GM19239 (cell line): ENCODE measurements at regions not wholly inside any gene's neighbourhood (a gene's known extent, or its start where the extent isn't known, plus 50 kb on each side); places are given as distances from the start of the nearest gene placed in this dataset.

Source experiments
- DNase-seq: peaks from one replicate; pipeline ENCODE4 v3.0.0; 2011; ENCODE audit warnings: low spot score; ENCODE audit not compliant: insufficient read length
- FAIRE-seq: peaks from 2 replicates; lab custom pipeline; 2011; peaks lifted over from hg19 to GRCh38; lab: Jason Lieb, UNC

DNA sequence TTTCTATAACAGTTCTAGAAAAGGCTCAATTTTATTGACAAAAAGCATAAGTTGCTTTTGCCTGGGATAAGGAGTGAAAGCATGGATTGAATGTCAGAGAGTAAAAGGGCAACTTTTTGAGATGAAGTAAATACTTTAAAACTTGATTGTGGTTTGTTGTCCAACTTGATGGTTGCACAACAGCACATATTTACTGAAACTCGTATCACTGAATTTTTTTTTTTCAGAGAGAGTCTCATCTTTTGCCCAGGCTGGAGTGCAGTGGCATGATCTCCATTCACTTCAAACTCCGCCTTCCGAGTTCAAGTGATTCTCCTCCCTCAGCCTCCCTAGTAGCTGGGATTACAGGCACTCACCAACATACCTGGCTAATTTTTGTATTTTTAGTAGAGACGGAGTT, 856.8 kb downstream of the SH3BGRL start:
- DNase-seq, result no peak
- no peak for FAIRE-seq

DNA sequence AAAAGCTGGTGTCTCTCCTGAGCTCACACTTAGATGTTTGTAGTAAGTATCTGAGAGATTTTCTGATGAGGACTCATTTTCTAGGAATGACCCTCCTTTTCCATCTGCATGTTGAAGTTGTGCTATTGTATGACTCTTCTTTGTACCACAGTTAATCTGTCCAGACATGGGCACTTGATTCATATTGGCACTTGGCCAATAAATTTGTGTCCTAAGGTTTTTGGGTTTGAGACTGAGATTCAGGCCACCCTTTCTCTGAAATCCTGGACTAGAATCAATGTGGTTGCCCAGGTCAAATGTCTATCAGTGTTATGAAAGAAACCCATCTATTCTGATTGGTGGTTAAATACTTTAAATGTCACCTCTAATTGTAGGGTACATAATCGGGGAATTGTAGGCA, 869.0 kb downstream of the SH3BGRL start:
- no peak for FAIRE-seq
- no peak for DNase-seq

DNA sequence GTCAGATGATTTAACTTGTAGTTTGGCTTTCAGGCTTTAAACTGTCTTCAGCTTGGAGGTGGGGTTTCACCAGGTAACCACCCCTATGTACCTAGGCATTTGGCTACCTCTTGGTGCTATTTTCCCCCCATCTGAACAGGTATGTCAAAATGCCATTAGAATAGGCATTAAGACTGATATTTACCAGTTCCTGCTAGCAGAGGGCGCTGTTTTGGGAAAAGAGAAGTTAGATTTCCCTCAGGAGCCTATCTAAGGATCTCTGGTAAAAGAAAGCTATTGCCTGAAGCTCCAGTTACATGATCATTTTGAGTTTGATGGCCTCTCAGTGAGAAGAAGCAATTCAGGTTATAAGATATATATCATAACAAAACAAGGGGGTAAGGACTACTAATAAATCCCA, 879.1 kb downstream of the SH3BGRL start:
- no peak for FAIRE-seq
- DNase-seq, result no peak

DNA sequence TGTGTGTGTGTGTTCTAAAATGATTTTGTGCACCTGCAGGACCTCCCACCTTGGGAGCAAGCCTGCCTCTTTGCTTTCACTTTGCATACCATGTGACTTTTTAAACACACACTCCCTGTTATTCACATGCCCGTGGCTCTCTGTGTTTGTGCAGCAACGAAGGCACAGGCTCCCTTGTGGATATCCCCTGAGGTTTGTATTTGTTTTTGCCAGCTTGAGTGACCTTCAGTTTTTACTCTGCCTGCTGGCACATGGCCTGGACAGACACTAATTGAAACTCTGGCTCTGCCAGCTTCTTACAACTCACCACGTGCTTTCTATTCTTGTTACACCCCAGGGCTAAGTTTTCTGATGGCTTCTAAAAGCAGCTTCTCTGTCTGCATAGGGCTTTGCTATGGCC, 885.8 kb downstream of the SH3BGRL start:
- DNase-seq (no peak), FAIRE-seq (no peak)

DNA sequence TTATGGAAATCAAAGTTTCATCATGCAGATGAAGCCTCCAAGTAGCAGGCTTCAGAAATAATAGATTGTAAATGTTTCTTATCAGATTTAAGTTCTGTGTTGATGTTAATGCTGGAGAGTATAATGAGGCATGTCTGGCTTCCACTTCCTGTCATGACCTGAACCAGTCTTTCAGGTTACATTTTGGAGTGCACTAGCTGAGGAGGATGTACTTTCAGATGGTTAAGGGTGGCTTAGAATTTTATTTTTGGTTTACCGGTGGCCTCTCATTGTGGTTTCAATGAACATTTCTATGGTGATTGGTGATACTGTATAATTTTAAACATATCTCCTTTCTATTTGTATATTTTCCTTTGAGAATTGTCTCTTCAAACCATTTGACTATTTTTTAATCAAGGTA, 890.4 kb downstream of the SH3BGRL start:
- no peak for FAIRE-seq
- no peak for DNase-seq

DNA sequence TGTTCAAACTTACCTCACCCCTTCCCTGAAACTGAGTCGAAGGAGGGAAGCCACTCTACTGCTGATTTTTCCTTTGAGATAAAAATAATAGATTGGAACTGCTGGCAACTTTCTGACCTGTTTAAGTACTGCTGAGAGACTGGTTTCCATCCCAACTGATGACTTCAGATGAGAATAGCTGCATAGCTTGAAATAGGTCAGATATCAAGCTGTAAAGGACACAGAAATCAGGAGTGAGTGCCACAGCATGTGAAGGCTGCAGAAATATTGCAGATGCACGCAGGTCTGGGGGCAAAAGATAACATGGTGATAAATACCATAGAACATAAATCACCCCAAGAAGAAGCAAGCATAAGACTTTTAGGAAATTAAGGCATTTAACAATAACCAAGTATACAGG, 923.2 kb downstream of the SH3BGRL start:
- FAIRE-seq, result no peak

DNA sequence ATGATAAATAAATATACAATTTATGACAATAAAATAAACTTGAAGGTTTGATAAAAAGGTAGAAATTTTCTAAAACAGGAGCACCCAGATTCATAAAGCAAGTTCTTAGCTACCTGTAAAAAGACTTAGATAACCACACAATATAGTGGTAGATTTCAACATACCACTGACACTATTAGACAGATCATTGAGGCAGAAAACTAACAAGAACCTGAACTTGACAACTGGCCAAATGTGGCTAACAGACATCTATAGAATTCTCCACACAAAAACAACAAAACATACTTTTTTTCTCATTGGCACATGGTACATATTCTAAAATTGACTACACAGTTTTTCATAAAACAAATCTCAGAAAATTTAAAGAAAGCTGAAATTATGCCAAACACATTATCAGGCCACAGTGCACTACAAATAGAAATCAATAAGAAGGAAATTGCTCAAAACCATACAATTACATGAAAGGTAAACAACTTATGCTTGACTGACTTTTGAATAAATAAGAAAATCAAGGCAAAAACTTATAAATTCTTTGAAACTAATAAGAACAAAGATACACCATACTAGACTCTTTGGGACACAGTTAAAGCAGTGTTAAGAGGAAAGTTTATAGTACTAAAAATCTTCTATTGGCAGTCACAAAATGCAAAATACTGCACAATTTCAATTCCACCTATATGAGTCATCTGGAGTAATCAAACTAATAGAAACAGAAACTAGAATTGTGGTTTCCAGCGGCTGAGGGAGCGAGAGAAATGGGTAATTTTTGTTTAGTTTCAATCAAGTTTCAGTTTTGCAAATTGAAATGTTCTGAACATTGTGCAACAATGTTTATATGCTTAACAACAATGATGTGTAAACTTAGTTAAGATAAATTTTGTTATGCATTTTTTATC, 925.6 kb downstream of the SH3BGRL start:
- FAIRE-seq (peak; percentile 89), DNase-seq (peak; percentile 0)

More for the DNA sequence above, 923.2 kb downstream of the SH3BGRL start:
- DNase-seq, result no peak

DNA sequence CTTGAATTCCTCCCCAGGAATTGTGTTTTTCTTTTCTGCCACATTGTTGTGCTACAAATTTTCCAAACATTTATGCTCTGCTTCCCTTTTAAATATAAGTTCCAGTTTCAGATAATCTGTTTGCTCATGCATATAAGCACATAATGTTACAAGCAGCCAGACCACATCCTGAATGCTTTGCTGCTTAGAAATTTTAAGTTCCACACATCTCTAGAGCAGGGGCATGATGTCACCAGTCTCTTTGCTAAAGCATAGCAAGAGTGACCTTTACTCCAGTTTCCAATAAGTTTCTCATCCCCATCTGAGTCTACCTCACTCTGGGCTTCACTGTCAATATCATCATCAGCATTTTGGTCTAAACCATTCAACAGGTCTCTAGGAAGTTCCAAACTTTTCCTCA, 932.5 kb downstream of the SH3BGRL start:
- DNase-seq (no peak), FAIRE-seq (no peak)

DNA sequence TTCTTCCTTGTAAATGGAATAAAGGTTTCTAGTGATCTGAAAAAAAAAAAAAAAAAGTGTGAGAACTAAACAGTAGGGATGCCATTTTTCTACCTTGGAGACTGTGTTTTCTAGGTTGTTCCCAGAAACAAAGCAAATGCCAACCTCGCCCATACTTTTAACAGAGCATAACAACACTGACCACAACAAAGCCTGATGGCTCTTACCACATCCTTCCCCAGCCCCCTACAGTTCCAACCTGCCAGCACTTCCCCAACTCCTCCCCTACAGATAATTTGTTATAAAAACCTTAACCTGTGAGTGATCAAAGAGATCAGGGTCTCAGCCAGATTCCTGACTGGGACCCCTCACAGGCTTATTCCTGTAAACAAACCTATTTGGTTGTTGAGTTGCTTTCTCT, 940.0 kb downstream of the SH3BGRL start:
- FAIRE-seq (no peak), DNase-seq (no peak)

DNA sequence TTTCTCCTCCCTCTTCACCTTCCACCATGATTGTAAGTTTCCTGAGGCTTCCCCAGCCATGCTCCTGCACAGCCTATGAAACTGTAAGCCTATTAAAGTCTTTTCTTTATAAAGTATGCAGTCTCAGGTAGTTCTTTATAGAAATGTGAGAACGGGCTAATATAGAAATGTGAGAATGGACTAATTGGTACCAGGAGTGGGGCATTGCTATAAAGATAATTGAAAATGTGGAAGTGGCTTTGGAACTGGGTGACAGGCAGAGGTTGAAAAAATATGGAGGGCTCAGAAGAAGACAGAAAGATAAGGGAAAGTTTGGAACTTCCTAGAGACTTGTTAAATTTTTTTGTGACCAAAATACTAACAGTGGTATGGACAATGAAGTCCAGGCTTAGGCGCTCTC, 959.3 kb downstream of the SH3BGRL start:
- FAIRE-seq, result no peak
- no peak for DNase-seq

DNA sequence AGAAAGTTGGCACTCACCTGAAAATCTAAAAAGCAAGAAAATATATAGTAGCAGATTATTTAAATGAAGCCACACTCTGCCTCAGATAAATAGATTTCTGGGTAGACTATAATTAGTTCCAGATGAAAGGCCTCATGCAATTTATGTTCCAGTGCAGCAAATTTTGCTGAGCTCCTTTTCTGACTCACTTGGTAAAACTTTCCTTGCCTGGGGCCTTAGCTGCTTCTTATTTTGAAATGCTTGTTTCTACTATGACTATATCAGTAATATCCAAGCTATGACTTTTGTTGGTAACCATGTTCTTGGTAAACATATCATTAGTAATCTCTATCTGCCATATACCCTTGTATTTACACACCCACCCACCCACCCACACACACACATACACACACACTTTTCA, 961.8 kb downstream of the SH3BGRL start:
- no peak for FAIRE-seq

DNA sequence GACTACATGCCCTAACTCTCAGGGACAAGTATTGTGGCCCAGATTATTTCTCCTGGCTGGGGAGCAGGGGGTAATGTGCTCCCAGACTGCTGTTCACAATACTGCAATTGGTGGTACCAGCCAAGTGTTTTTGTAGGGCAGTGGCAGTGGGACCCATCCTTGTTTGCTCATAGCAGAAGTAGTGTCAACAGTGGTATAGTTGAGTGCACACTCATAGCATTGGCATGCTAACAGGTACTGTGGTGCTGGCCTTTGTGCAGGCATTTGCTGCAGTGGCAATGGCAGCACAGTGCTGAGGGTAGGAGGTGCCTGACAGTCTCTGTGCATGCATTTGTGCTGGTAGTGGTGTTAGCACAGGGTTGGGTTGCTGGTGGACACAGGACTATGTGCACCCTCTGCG, 995.0 kb downstream of the SH3BGRL start:
- DNase-seq, result no peak
- no peak for FAIRE-seq

More for the DNA sequence above, 961.8 kb downstream of the SH3BGRL start:
- DNase-seq, result no peak

DNA sequence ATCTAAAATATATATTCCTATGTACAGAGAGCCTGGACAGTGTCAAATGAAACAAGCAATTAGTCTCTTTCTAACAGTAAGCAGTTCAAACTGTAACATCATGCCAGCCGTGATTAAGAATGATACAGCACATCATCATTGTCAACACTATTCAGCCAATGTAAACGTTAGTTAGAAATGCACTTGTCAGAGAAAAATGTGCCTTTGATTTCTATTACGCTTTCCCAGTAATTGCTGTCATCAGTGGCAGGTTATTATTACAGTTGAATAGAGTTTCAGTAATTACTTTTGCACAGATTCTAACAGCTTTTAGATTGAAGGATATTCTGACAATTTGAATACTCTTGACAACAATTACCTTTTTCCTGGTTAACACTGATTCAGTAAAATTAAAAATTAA, 1007.1 kb downstream of the SH3BGRL start:
- DNase-seq, result no peak
- FAIRE-seq, result no peak

DNA sequence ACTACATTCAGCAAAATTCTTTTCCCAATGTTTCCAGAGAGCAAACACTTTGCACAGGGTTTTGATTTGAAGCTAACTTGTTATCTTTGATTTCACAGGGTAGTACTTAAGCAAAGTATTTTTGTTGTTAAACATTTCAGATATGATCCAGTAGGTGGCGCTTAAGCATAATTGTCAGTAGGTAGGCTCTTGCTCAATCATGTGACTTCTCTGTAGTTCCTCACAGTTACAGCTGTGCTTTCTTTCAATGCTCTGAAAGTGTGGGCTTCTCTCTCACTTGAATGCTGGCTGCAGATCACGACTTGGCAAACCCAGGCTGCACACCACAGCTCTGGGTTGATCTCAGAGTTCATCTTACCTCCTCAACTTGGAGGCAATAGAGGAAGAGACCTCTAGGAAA, 1016.5 kb downstream of the SH3BGRL start:
- DNase-seq (no peak), FAIRE-seq (peak; percentile 96)

DNA sequence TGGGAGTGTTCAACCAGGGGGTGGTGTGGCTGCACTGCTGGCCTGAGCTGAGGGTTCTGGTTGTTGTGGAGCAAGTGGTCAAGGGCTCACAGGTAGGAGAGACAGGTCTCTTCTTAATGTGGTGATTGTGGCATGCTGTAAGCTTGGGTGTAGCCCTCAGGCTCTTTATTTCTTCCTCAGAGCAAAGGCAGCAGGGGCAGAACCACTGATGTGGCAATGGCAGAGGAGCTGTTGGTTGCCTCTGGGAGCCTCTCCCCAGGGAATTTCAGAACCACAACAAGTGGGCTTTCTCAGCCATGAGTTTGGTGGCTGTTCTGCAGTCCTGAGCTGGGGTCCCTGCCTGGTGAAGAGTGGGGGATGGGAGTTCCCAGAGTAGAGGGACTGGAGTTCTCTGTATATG, 1017.2 kb downstream of the SH3BGRL start:
- FAIRE-seq (no peak), DNase-seq (no peak)

DNA sequence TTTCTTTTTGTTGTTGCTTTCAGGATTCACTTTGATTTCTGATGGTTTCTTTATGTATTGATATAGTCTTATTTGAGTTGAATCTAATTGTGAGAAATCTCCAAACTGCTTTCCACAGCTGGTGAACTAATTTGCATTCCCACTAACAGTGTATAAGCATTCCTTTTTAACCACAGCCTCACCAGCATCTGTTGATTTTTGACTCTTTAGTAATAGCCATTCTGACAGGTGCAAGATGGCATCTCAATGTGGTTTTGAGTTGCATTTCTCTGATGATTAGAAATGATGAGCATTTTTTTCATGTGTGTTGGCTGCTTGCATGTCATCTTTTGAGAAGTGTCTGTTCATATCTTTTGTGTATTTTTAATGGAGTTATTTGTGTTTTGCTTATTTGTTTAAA, 1023.1 kb downstream of the SH3BGRL start:
- no peak for FAIRE-seq
- no peak for DNase-seq

DNA sequence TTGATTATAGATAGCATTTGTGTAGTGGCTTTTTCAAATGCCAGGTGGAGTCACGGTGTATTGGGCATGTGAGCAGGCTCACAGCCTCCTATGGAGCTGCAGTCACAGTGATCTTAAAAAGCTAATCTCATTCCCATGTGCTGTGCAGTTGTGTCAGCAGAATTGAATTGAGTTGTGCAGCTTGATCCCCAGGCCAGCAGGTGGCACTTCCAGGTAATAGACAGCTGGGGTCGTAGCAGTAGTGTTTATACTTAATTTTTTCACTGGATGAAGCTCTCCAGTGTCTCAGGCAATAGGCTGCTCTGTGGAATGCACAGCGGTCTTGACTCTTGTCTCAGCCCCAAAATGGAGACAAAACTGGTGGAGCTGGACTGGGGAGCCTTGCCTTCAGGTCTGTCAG, 1028.1 kb downstream of the SH3BGRL start:
- DNase-seq (no peak), FAIRE-seq (no peak)

DNA sequence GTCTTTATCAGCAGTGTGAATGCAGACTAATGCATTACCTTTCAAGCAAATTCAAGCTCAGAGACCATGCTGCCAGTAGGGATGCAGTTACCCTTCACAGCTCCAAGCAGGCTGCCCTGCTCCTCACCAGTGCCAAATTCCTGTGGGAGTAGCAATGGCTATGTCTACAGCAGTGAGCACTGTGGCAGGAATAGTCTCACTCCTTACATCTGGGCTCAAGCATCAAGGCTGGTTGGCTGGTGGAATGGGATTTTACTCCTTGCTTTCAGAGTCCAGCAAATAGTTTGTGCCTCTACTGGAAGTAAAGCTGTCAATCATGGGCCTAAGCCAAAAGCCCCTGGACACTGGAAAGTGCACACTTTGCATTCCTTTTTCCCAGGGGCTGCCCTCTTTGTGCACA, 1030.8 kb downstream of the SH3BGRL start:
- no peak for DNase-seq
- FAIRE-seq, result no peak

DNA sequence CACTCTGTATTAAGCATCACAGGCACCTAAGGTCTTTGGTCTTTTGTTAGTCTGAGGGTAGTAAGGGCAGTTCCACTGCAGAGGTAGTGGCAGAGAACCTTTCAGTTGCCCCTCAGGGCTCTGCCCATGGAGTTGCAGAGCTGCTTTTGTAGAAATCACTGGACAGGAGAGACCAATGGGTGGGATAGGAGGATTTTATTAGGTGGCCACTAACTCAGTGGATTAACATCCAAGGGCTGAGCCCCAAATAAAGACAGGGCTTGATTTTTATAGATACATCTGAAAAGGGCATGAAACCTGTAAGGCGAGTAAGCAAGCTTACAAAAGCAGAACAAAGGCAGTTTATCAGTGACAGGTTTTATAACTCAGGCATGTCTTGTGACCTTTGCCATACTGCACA, 1035.4 kb downstream of the SH3BGRL start:
- FAIRE-seq (no peak), DNase-seq (no peak)
